NB4 (cell line): ENCODE measurements at regions not wholly inside any gene's neighbourhood (a gene's known extent, or its start where the extent isn't known, plus 50 kb on each side); places are given as distances from the start of the nearest gene placed in this dataset.

ENCODE experiments used
- CTCF ChIP-seq: IDR thresholded peaks from one replicate; pipeline ENCODE4 v1.5.1; 2012; ENCODE audit warnings: low read depth, low read length
- MAX ChIP-seq: IDR thresholded peaks from 2 replicates; pipeline ENCODE4 v1.6.1; 2011; ENCODE audit warnings: low read depth, low read length

GRCh38 chr1:55935236-55935635, 644.1 kb downstream of the PLPP3 start:
- TF ChIP-seq CTCF (no peak), MAX (no peak)
